ENCODE measurements at regions not wholly inside any gene's neighbourhood (a gene's known extent, or its start where the extent isn't known, plus 50 kb on each side); places are given as distances from the start of the nearest gene placed in this dataset.
A peak's percentile ranks its signal among the peaks of the same experiment; 100 is the strongest.
"Not testable (repeated sequence)": the region's sequence is repeated elsewhere in the genome, so short reads cannot be mapped to it uniquely, and the experiment has no call there.

GRCh38 chr9:101970609-101971008, 232.2 kb upstream of the GRIN3A start:
- DNase-seq (ENCODE audit: low read depth) = no peak

GRCh38 chr9:101968392-101968791, 229.9 kb upstream of the GRIN3A start:
- no peak for DNase-seq (ENCODE audit: low read depth)

- no peak for DNase-seq (ENCODE audit: low read depth)
These were observed 228.2 kb upstream of the GRIN3A start for GRCh38 chr9:101966691-101967090.

- DNase-seq (ENCODE audit: low read depth) = no peak
These were observed 219.3 kb upstream of the GRIN3A start for GRCh38 chr9:101957705-101958104.

- DNase-seq (ENCODE audit: low read depth) = no peak
These were observed 213.2 kb upstream of the GRIN3A start for GRCh38 chr9:101951598-101951997.

GRCh38 chr9:101931756-101932155, 193.3 kb upstream of the GRIN3A start:
- DNase-seq (ENCODE audit: low read depth) = no peak

GRCh38 chr9:101930783-101931182, 192.3 kb upstream of the GRIN3A start:
- DNase-seq (ENCODE audit: low read depth) = no peak

- no peak for DNase-seq (ENCODE audit: low read depth)
These were observed 187.1 kb upstream of the GRIN3A start for GRCh38 chr9:101925498-101925897.

GRCh38 chr9:101923451-101923850, 185.0 kb upstream of the GRIN3A start:
- no peak for DNase-seq (ENCODE audit: low read depth)

GRCh38 chr9:101916948-101917347, 178.5 kb upstream of the GRIN3A start:
- DNase-seq (ENCODE audit: low read depth) = not testable (repeated sequence)

- DNase-seq (ENCODE audit: low read depth) = peak; percentile 14
These were observed 177.0 kb upstream of the GRIN3A start for GRCh38 chr9:101915482-101915881.

- DNase-seq (ENCODE audit: low read depth) = peak; percentile 8
These were observed 174.3 kb upstream of the GRIN3A start for GRCh38 chr9:101912698-101913097.

GRCh38 chr9:101907466-101907865, 169.0 kb upstream of the GRIN3A start:
- DNase-seq (ENCODE audit: low read depth) = no peak

GRCh38 chr9:101904845-101905244, 166.4 kb upstream of the GRIN3A start:
- no peak for DNase-seq (ENCODE audit: low read depth)

GRCh38 chr9:101902051-101902450, 163.6 kb upstream of the GRIN3A start:
- no peak for DNase-seq (ENCODE audit: low read depth)

GRCh38 chr9:101897196-101897595, 158.7 kb upstream of the GRIN3A start:
- DNase-seq (ENCODE audit: low read depth) = no peak

GRCh38 chr9:101893661-101894646, 155.5 kb upstream of the GRIN3A start:
- DNase-seq (ENCODE audit: low read depth) = no peak

GRCh38 chr9:101881508-101881907, 143.1 kb upstream of the GRIN3A start:
- DNase-seq (ENCODE audit: low read depth) = no peak

GRCh38 chr9:101880846-101881245, 142.4 kb upstream of the GRIN3A start:
- no peak for DNase-seq (ENCODE audit: low read depth)

GRCh38 chr9:101878734-101879133, 140.3 kb upstream of the GRIN3A start:
- no peak for DNase-seq (ENCODE audit: low read depth)

GRCh38 chr9:101877439-101877838, 139.0 kb upstream of the GRIN3A start:
- no peak for DNase-seq (ENCODE audit: low read depth)

- no peak for DNase-seq (ENCODE audit: low read depth)
These were observed 123.0 kb upstream of the GRIN3A start for GRCh38 chr9:101861472-101861871.

- no peak for DNase-seq (ENCODE audit: low read depth)
These were observed 122.5 kb upstream of the GRIN3A start for GRCh38 chr9:101860920-101861319.

- DNase-seq (ENCODE audit: low read depth) = no peak
These were observed 121.2 kb upstream of the GRIN3A start for GRCh38 chr9:101859620-101860019.
